ENCODE measurements at regions not wholly inside any gene's neighbourhood (a gene's known extent, or its start where the extent isn't known, plus 50 kb on each side); places are given as distances from the start of the nearest gene placed in this dataset.

DNA sequence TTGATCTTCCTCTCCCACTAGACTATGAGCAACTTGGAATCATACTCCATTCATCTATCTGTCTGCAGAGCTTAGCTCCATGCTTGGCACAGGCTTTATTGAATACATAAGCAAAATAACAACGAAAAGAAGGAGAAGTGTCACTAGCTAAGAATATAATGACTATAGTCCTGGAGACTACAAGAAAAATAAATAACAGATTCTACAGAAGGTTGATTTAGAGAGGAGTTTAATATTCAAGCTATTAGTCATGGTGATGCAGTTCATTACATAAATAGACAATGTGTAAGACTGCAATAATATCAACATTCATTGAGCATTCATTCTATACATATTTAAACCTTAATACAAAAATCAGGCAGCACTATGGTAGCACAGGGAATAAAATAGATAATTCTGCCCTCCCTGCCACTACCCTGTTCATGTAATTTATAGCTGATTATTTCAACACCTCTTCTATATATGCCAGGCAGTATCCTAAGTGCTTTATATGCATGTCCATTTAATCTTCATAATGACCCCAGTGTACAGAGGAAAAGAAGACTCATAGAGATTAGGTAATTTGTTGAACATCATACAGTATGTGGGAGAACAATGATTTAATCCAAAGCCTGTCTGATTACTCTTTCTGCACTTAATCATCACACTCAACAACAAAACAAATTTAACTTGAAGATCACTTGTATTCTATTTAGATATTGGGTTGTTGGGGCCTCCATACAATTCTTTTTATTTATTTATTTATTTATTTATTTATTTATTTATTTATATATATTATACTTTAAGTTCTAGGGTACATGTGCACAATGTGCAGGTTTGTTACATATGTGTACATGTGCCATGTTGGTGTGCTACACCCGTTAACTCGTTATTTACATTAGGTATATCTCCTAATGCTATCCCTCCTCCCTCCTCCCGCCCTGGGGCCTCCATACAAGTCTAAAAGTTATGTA, 165.3 kb downstream of the RNF152 start:
- no peak for DNase-seq (ENCODE audit: low read depth)

DNA sequence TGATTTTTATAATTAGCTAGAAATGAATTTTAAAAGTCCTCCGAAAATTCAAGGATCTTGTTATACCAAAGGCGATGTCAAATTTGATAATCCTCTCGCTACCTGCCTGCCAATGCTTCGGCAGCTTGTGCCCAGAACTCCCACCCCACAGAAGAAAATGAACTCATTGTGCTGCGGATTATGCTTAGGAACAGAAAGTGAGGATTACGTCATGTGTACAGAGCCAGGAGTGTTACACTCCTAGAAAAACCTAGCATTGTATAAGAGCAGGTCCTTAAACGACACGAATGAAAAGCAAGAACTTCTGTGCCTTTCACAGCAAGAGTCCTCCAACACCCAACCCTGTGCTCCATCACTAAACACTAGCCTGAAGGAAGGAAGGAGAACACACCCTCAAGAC, 168.3 kb downstream of the RNF152 start:
- no peak for DNase-seq (ENCODE audit: low read depth)

DNA sequence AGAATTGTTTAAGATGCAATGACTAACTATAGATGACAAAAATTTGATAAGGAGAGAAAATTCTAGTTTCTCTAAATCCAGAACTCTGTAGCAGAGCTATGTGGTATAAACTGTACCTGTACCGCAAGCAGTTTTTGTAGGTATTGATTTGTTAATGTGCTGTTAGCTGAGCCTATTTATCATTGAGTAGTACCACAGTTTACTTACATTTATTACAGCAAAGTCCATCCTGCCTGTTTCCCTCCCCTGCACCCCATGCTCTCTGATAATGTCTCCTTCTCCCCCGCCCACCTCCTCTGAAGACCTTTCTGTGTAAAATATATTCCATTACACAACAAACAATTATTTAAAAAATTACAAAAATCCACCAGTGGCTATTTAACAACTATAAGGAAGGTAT, 170.6 kb downstream of the RNF152 start:
- DNase-seq (ENCODE audit: low read depth), result no peak

- DNase-seq (ENCODE audit: low read depth), result no peak
These were observed 172.3 kb downstream of the RNF152 start for GRCh38 chr18:61720496-61720895.

GRCh38 chr18:61719671-61720070, 173.1 kb downstream of the RNF152 start:
- no peak for DNase-seq (ENCODE audit: low read depth)

GRCh38 chr18:61718944-61719343, 173.9 kb downstream of the RNF152 start:
- DNase-seq (ENCODE audit: low read depth), result no peak

GRCh38 chr18:61714421-61714820, 178.4 kb downstream of the RNF152 start:
- DNase-seq (ENCODE audit: low read depth), result no peak

DNA sequence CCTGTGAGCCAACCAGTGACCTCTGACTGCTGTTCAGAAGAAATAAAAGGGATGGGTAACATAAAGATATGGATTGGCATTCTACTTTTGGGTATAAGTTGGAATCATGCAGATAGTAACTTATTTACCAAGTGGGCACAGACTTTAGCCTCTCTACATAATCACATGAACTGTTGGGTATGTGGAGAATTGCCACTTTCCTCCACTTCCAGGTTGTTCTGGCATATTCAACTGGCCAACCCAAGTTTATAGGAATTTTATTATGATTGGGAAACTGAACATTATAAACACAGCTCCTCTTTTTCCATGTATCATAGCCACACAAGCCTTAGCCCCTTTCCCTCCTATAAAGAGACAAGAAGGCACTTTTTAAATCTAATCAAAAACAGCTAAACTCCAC, 179.3 kb downstream of the RNF152 start:
- DNase-seq (ENCODE audit: low read depth), result no peak

DNA sequence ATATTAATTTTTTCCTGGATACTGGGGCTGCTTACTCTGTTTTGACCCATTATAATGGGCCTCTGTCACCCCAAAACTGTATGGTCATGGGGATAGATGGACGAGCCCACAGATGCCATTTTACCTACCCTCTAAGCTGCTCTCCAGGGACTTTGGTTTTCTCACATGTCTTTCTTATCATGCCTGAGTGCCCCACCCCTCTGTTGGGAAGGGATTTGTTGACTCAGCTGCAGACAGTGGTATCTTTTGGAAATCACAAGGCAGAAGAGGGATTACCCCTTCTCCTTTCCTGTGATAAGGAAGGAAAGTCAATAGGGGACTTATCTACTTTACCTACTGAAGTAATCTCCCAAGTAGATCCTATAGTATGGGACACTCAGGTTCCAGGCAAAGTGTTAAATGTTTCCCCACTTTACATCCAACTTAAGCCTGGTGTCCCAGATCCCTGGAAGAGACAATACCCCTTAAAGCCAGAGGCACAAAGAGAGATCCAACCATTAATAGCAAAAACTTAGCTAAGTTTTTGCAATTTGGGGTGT, 182.7 kb downstream of the RNF152 start:
- no peak for DNase-seq (ENCODE audit: low read depth)

DNA sequence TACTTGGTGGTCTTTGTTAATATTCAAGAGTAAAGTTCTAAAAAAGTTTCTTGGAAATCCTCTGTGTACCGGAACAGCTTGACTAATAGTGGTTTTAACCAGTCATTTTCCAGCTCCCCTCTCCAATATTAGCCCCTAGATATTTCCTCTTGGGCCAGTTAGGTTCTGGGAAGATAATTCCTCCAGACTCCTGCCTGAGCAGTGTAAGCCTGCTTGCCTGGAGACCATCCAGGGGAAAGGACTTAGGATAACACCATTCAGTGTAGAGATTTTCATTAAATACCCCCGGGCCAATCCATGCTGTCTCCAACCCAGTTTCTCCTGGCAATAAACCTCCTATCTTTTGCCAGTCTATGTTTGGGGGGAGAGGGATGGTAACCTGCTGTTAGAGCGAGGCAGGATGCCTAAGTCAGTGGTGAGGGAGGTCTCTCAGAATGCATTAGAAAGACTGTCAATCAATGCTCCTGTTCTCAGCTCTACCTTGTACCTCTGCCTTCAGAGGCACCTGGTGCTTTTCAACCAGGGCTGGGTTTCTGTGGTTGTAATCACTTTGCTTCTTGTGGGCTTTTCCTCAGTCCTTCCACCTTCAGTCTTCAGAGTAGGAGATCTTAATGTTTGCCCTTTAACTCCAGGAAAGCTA, 186.4 kb downstream of the RNF152 start:
- no peak for DNase-seq (ENCODE audit: low read depth)

DNA sequence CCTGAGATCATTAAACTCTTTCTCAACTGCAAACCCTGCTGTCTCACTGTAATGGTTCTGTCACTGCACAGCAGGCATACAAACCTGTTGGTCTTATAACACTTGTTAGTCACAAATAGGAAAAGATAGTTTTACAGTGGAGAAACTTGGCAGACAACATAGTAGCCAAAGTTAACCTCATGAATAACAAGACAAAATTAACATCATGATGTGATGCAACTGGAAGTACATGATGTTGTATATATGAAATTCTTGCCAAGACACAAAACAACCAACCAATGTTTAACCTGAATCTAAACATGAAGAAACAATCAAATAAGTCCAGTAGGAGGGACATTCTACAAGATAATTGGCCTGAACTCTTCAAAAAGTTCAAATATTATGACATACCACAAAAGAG, 189.3 kb downstream of the RNF152 start:
- DNase-seq (ENCODE audit: low read depth), result peak; percentile 79

DNA sequence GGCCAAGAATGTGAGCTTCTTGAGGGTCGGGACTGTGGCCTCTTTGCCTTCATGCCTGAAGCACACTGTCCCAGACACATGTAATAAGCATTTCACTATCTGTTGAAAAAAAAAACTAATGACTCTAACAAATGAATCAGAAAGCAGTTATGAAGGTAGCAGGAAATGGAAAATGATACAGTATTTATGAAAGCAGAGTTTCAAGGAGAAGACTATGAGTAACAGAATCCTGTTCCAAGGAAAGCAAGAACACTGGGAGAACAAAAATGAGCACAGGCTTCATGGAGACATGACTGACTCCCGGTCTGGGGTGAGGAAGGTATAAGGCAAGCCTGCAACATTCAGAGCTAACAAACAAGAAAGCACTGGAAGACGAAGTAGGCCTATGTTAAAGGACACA, 190.8 kb downstream of the RNF152 start:
- peak; percentile 83 for DNase-seq (ENCODE audit: low read depth)

GRCh38 chr18:61699397-61700110, 193.3 kb downstream of the RNF152 start:
- no peak for DNase-seq (ENCODE audit: low read depth)

DNA sequence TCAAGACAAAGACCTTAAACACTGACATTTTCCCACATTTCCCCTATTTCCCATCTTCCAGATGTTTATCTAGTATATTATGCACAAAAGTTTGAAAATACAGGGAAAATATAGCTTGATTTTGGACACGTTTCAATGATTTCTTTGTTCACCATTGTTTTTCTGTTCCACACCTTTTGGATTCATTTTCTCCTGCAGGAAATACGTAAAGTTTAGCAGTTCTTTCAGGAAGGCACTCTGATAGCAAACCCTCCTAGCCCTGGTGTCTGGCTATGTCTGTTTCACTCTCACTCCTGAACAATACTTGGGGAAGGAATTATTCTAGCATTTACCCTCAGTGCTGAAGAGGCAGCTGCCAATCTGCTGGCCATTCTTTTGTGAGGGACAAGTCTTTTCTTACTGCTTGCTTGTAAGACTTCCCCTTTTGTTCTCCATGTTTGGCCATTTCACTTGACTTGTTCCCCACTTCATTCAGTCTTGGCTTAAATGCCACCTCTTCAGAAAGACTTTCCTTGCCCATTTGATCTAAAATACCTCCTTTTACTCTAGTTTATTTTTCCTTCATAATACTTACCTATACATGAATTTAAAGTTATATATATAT, 195.4 kb downstream of the RNF152 start:
- no peak for DNase-seq (ENCODE audit: low read depth)

- no peak for DNase-seq (ENCODE audit: low read depth)
These were observed 198.6 kb downstream of the RNF152 start for GRCh38 chr18:61694236-61694635.

DNA sequence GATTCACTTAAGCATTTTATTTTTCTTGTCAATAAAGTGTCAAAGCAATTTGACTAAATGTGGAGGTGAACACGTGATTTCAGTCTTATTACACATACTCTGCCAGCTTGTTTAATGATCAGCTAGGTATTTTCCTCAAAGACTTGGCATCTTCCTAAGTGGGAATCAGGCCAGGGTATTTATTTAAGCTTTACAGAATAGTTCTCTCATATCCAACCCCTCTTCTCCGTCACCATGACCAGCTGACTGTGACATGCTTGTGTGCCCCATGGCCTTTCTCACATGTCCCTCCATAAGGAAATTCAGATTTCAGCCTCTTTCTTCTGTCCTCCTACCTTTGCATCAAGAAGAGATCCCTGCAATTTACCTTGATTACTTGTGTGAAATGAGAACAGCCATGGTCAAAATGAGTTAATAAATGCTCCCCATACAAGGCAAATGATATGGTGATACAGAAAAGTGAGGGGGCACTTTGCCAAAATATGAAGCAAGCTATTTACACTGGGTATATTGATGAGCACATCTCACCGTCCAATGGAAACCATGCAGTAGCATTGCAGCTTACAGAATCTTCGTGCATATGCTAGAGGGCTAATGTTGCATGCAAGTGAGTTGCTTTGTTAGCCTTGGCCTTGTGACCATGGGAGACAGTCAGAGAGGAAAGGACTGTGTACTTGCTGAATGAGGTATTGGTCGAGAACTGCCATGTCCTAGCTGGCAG, 202.2 kb downstream of the RNF152 start:
- DNase-seq (ENCODE audit: low read depth), result no peak

DNA sequence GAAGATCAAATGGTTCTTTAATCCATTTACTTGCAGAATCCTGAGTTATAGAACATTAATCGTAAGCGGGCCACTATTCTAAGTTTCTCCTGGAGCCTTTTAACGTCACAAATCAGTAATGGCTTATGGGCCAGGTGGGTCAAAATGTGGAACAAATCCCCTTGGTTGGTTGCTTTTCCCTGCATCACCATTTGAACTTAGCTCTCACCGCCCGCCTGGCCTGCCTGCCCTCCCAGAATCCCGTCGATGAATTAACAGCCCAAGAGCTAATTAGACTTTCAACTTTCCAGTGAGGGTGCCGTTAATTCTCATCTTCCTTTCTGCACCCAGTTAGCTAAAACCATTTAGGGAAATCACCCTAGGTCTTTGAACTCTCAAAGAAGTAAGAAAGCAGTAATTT, 205.5 kb downstream of the RNF152 start:
- DNase-seq (ENCODE audit: low read depth), result no peak

- DNase-seq (ENCODE audit: low read depth), result no peak
These were observed 209.0 kb downstream of the RNF152 start for GRCh38 chr18:61683856-61684255.

- no peak for DNase-seq (ENCODE audit: low read depth)
These were observed 211.7 kb downstream of the RNF152 start for GRCh38 chr18:61681065-61681464.

DNA sequence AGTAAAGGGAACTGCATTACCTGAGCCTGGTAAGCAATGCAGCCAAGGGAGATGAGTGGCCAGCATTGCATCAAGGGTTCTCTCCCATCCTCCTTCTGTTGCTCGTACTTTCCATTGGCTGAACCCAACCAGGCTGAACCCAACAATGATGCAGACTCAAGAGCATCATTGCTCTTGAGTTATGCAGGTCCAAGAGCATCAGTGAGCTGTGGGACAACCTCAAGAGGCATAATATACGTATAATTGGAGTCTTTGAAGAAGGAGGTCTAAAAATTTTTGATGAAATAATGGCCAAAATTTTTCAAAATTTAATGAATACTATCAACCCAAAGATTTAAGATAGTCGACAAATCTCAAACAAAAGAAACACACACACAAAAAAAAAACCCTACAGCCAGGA, 213.0 kb downstream of the RNF152 start:
- no peak for DNase-seq (ENCODE audit: low read depth)

DNA sequence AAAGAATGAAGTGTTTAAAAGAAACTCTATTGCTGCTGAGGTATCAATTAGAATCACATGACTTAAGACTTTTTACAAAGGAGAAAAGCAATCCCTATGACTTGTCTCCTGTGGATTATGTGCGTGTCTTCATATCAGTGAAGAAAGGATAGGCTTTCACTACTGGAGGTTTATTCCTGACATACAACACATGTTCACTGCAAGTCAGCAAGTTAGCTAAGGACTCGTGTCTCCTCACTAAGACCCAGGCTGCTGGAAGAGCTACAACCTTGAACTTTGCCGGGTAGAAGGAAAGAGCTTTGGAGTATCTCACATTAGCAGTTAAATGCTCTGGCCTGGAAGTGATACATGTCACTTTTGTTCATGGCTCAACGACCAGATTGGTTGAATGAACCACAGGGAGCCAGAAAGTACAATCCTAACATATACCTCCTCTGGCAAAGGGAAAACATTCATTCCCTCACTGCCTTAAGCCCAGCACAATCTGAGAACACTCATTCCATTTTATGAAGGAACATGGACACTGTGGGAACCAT, 215.3 kb downstream of the RNF152 start:
- DNase-seq (ENCODE audit: low read depth), result no peak

All from stromal cell of bone marrow (primary cell).